SK-N-SH treated with all-trans-retinoic acid at 6 μM for 48 hours (cell line): ENCODE measurements at regions not wholly inside any gene's neighbourhood (a gene's known extent, or its start where the extent isn't known, plus 50 kb on each side); places are given as distances from the start of the nearest gene placed in this dataset.
A peak's percentile ranks its signal among the peaks of the same experiment; 100 is the strongest.
"Not testable (repeated sequence)": the region's sequence is repeated elsewhere in the genome, so short reads cannot be mapped to it uniquely, and the experiment has no call there.

Experiments
- ATAC-seq: fragments of 200-7000 bp; cut with Tn5 transposase; 3 replicates; pipeline ENCODE4 v1.9.1; 2020; ENCODE audit warnings: mild to moderate bottlenecking, moderate library complexity
- ARNTL ChIP-seq: fragments of 450-650 bp; formaldehyde crosslinking; IDR thresholded peaks from 2 replicates; pipeline ENCODE4 v1.5.0; 2020; ENCODE audit warnings: low read depth, mild to moderate bottlenecking, moderate library complexity, borderline replicate concordance
- BACH2 ChIP-seq: fragments of 250-450 bp; sonication (Bioruptor Pico); IDR thresholded peaks from 2 replicates; pipeline ENCODE4 v1.9.0; 2021; ENCODE audit warnings: mild to moderate bottlenecking, borderline replicate concordance
- CREB5 ChIP-seq: fragments of 250-450 bp; sonication (Bioruptor Pico); IDR thresholded peaks from 2 replicates; pipeline ENCODE4 v1.5.1; 2020; ENCODE audit warnings: low read depth, mild to moderate bottlenecking, moderate library complexity
- CSDC2 ChIP-seq: fragments of 250-450 bp; sonication (Bioruptor Pico); IDR thresholded peaks from 2 replicates; pipeline ENCODE4 v1.5.0; 2020; ENCODE audit warnings: mild to moderate bottlenecking, moderate library complexity
- CSRNP3 ChIP-seq: fragments of 250-450 bp; sonication (Bioruptor Pico); IDR thresholded peaks from 2 replicates; pipeline ENCODE4 v1.5.1; 2021; ENCODE audit warnings: mild to moderate bottlenecking, moderate library complexity
- ESRRG ChIP-seq: fragments of 250-450 bp; sonication (Bioruptor Pico); IDR thresholded peaks from 2 replicates; pipeline ENCODE4 v1.6.1; 2021; ENCODE audit warnings: mild to moderate bottlenecking
- GLIS3 ChIP-seq: fragments of 250-450 bp; sonication (Bioruptor Pico); IDR thresholded peaks from 2 replicates; pipeline ENCODE4 v1.5.0; 2020; ENCODE audit warnings: mild to moderate bottlenecking, moderate library complexity
- ISL1 ChIP-seq: fragments of 250-450 bp; sonication (Bioruptor Pico); IDR thresholded peaks from 2 replicates; pipeline ENCODE4 v2.1.2; 2022; ENCODE audit warnings: mild to moderate bottlenecking, moderate library complexity
- OSR1 ChIP-seq: fragments of 250-450 bp; sonication (Bioruptor Pico); IDR thresholded peaks from 2 replicates; pipeline ENCODE4 v1.8.0; 2022; ENCODE audit warnings: moderate library complexity, mild to moderate bottlenecking, inconsistent platforms
- PATZ1 ChIP-seq: fragments of 250-450 bp; sonication (Bioruptor Pico); IDR thresholded peaks from 2 replicates; pipeline ENCODE4 v1.8.0; 2020; ENCODE audit warnings: mild to moderate bottlenecking, moderate library complexity, borderline replicate concordance
- POU6F1 ChIP-seq: fragments of 250-450 bp; sonication (Bioruptor Pico); IDR thresholded peaks from 2 replicates; pipeline ENCODE4 v1.8.0; 2021; ENCODE audit warnings: low read depth, mild to moderate bottlenecking, moderate library complexity, borderline replicate concordance
- PPARA ChIP-seq: fragments of 250-450 bp; sonication (Bioruptor Pico); IDR thresholded peaks from 2 replicates; pipeline ENCODE4 v1.5.0; 2020; ENCODE audit warnings: mild to moderate bottlenecking, borderline replicate concordance
- RARB ChIP-seq: fragments of 250-450 bp; sonication (Bioruptor Pico); IDR thresholded peaks from 2 replicates; pipeline ENCODE4 v1.8.0; 2021; ENCODE audit warnings: mild to moderate bottlenecking, moderate library complexity
- SNAI2 ChIP-seq: fragments of 250-450 bp; sonication (Bioruptor Pico); IDR thresholded peaks from 2 replicates; pipeline ENCODE4 v1.5.0; 2020; ENCODE audit warnings: mild to moderate bottlenecking, moderate library complexity
- TCF4 ChIP-seq: fragments of 250-450 bp; sonication (Bioruptor Pico); IDR thresholded peaks from 2 replicates; pipeline ENCODE4 v1.8.0; 2021; ENCODE audit warnings: mild to moderate bottlenecking, moderate library complexity, borderline replicate concordance
- TOX ChIP-seq: fragments of 250-450 bp; sonication (Bioruptor Pico); IDR thresholded peaks from 2 replicates; pipeline ENCODE4 v1.8.0; 2021; ENCODE audit warnings: mild to moderate bottlenecking, moderate library complexity, borderline replicate concordance
- TSHZ2 ChIP-seq: fragments of 250-450 bp; sonication (Bioruptor Pico); IDR thresholded peaks from 2 replicates; pipeline ENCODE4 v1.5.0; 2020; ENCODE audit warnings: mild to moderate bottlenecking, moderate library complexity
- ZC3H10 ChIP-seq: fragments of 250-450 bp; sonication (Bioruptor Pico); IDR thresholded peaks from 2 replicates; pipeline ENCODE4 v1.5.1; 2021; ENCODE audit warnings: mild to moderate bottlenecking, moderate library complexity
- ZFP3 ChIP-seq: fragments of 250-450 bp; sonication (Bioruptor Pico); IDR thresholded peaks from 2 replicates; pipeline ENCODE4 v1.5.0; 2020; ENCODE audit warnings: mild to moderate bottlenecking, moderate library complexity
- ZFP30 ChIP-seq: fragments of 450-650 bp; formaldehyde crosslinking; IDR thresholded peaks from 2 replicates; pipeline ENCODE4 v1.5.0; 2022; ENCODE audit warnings: mild to moderate bottlenecking, moderate library complexity
- ZNF70 ChIP-seq: fragments of 450-650 bp; formaldehyde crosslinking; IDR thresholded peaks from 2 replicates; pipeline ENCODE4 v1.5.0; 2020; ENCODE audit warnings: mild to moderate bottlenecking, moderate library complexity

GRCh38 chr16:25563700-25564099 is 128.1 kb upstream of the HS3ST4 start:
- no peak for ATAC-seq

GRCh38 chr16:25561723-25562122 is 130.0 kb upstream of the HS3ST4 start:
- not testable (repeated sequence) for ATAC-seq

More at GRCh38 chr16:25563700-25564099, 128.1 kb upstream of the HS3ST4 start:
- TF ChIP-seq ARNTL (CRISPR knock-in tag) = no peak
- TF ChIP-seq ZFP3 (CRISPR knock-in tag) = no peak
- TF ChIP-seq POU6F1 = no peak
- no peak for TF ChIP-seq ESRRG
- TF ChIP-seq TSHZ2 (CRISPR knock-in tag) = no peak
- no peak for TF ChIP-seq CSRNP3 (CRISPR knock-in tag)
- no peak for TF ChIP-seq TCF4 (CRISPR knock-in tag)
- no peak for TF ChIP-seq ZNF70 (CRISPR knock-in tag)
- no peak for TF ChIP-seq ISL1 (CRISPR knock-in tag)
- TF ChIP-seq PPARA (CRISPR knock-in tag) = no peak

GRCh38 chr16:25556968-25557312 is 134.8 kb upstream of the HS3ST4 start:
- ATAC-seq = not testable (repeated sequence)

- not testable (repeated sequence) for ATAC-seq
These were observed 135.3 kb upstream of the HS3ST4 start for GRCh38 chr16:25556289-25556967.

GRCh38 chr16:25553711-25554436 is 137.9 kb upstream of the HS3ST4 start:
- no peak for ATAC-seq
- TF ChIP-seq SNAI2 (CRISPR knock-in tag) (peak; percentile 88; the same call in 1 of the 2 replicates), ISL1 (CRISPR knock-in tag) (no peak), CSDC2 (CRISPR knock-in tag) (0 out of 2 replicates have a peak, but pooled peaks have one; percentile 62)

GRCh38 chr16:25550647-25551046 is 141.1 kb upstream of the HS3ST4 start:
- no peak for TF ChIP-seq CSDC2 (CRISPR knock-in tag)
- TF ChIP-seq GLIS3 (CRISPR knock-in tag) = no peak
- TF ChIP-seq PPARA (CRISPR knock-in tag) = no peak
- no peak for TF ChIP-seq ZNF70 (CRISPR knock-in tag)
- no peak for TF ChIP-seq TOX (CRISPR knock-in tag)
- TF ChIP-seq ARNTL (CRISPR knock-in tag) = no peak
- TF ChIP-seq PATZ1 (CRISPR knock-in tag) = no peak
- TF ChIP-seq SNAI2 (CRISPR knock-in tag) = no peak
- no peak for TF ChIP-seq CREB5 (CRISPR knock-in tag)
- no peak for TF ChIP-seq ESRRG
- TF ChIP-seq ZFP3 (CRISPR knock-in tag) = no peak
- no peak for TF ChIP-seq BACH2
- TF ChIP-seq ZFP30 = no peak
- TF ChIP-seq TCF4 (CRISPR knock-in tag) = no peak
- TF ChIP-seq CSRNP3 (CRISPR knock-in tag) = no peak
- no peak for TF ChIP-seq RARB (CRISPR knock-in tag)
- no peak for TF ChIP-seq OSR1 (CRISPR knock-in tag)
- no peak for TF ChIP-seq ZC3H10 (CRISPR knock-in tag)
- TF ChIP-seq, all 23 proteins: peak for 0
- ATAC-seq = no peak
